H1 (cell line): ENCODE measurements at regions not wholly inside any gene's neighbourhood (a gene's known extent, or its start where the extent isn't known, plus 50 kb on each side); places are given as distances from the start of the nearest gene placed in this dataset.

Source experiments
- CTCF ChIA-PET: fragments of 300-600 bp; sonication (Branson Sonifier 250); formaldehyde crosslinking; loops from one replicate; lab custom pipeline; 2021; ENCODE audit not compliant: partially characterized antibody; lab: Charles Lee
- POLR2A ChIA-PET: fragments of 300-600 bp; sonication (Branson Sonifier 250); formaldehyde crosslinking; loops from one replicate; lab custom pipeline; 2021; ENCODE audit warnings: inconsistent platforms; ENCODE audit not compliant: partially characterized antibody; lab: Charles Lee
- DNase-seq, 2 experiments: peaks; one replicate each; pipeline versions ENCODE4 v3.0.0 to v3.0.0-alpha.2; 2010 to 2022; ENCODE audit warnings: low spot score in 2 of 2, low read depth in 1 of 2, mixed read lengths in 1 of 2
- FAIRE-seq: peaks from 2 replicates; lab custom pipeline; 2011; peaks lifted over from hg19 to GRCh38; lab: Jason Lieb, UNC
- H2AFZ ChIP-seq: 2 replicates; pipeline ENCODE4 v1.8.1; 2012; ENCODE audit warnings: low read length, inconsistent platforms
- H2AK5ac ChIP-seq: 2 replicates; pipeline ENCODE4 v1.6.1; 2013; ENCODE audit warnings: low read depth, low read length
- H2BK120ac ChIP-seq: replicated peaks from 2 replicates; pipeline ENCODE3; 2013; ENCODE audit warnings: low read depth, low read length, inconsistent platforms
- H2BK12ac ChIP-seq: 2 replicates; pipeline ENCODE4 v1.6.1; 2013; ENCODE audit warnings: low read depth, low read length
- H2BK15ac ChIP-seq: 2 replicates; pipeline ENCODE4 v1.6.1; 2013; ENCODE audit warnings: low read length
- H2BK20ac ChIP-seq: 2 replicates; pipeline ENCODE4 v1.6.1; 2013; ENCODE audit warnings: low read length
- H2BK5ac ChIP-seq: 2 replicates; pipeline ENCODE4 v1.6.1; 2013; ENCODE audit warnings: low read depth, low read length
- H3K14ac ChIP-seq: 2 replicates; pipeline ENCODE4 v1.6.1; 2013; ENCODE audit warnings: inconsistent platforms; ENCODE audit not compliant: insufficient read length
- H3K18ac ChIP-seq: 2 replicates; pipeline ENCODE4 v1.6.1; 2013; ENCODE audit warnings: low read length; ENCODE audit errors: extremely low read depth
- H3K23ac ChIP-seq: 2 replicates; pipeline ENCODE4 v1.6.1; 2013; ENCODE audit warnings: inconsistent platforms; ENCODE audit not compliant: insufficient read length
- H3K23me2 ChIP-seq: 2 replicates; pipeline ENCODE4 v1.6.1; 2013; ENCODE audit warnings: low read depth, low read length
- H3K27ac ChIP-seq: 2 replicates; pipeline ENCODE4 v1.6.1; 2011; ENCODE audit warnings: low read depth, low read length, inconsistent platforms
- H3K27me3 ChIP-seq, 4 experiments: replicated peaks in 1 of 4; 1 replicate in 1 of 4; 2 replicates in 3 of 4; pipeline versions ENCODE4 v1.6.1 to v1.8.1; 2011 to 2013; ENCODE audit warnings: low read length in 3 of 4, mild to moderate bottlenecking in 3 of 4, inconsistent platforms in 2 of 4, mixed read lengths in 2 of 4, moderate library complexity in 1 of 4; ENCODE audit not compliant: control insufficient read depth in 3 of 4, insufficient read depth in 3 of 4; ENCODE audit errors: extremely low read depth in 1 of 4
- H3K36me3 ChIP-seq, 4 experiments: 2 replicates each; pipeline versions ENCODE4 v1.6.1 to v1.8.1; 2011 to 2013; ENCODE audit warnings: mild to moderate bottlenecking in 4 of 4, low read length in 3 of 4, moderate library complexity in 2 of 4, control low read depth in 1 of 4, inconsistent platforms in 1 of 4; ENCODE audit not compliant: insufficient read depth in 4 of 4, control insufficient read depth in 2 of 4
- H3K4ac ChIP-seq: replicated peaks from 2 replicates; pipeline ENCODE3; 2013; ENCODE audit warnings: low read length, low read depth, mixed read lengths, inconsistent platforms; ENCODE audit not compliant: insufficient read length
- H3K4me1 ChIP-seq, 4 experiments: replicated peaks in 1 of 4; 1 replicate in 1 of 4; 2 replicates in 3 of 4; pipeline versions ENCODE4 v1.6.1 to v1.8.1; 2011 to 2013; ENCODE audit warnings: low read length in 3 of 4, inconsistent platforms in 2 of 4, mixed read lengths in 1 of 4; ENCODE audit not compliant: insufficient read depth in 4 of 4, control insufficient read depth in 3 of 4
- H3K4me2 ChIP-seq, 2 experiments: 2 replicates each; pipeline versions ENCODE4 v1.6.1 to v1.8.1; 2011 to 2013; ENCODE audit warnings: low read depth in 2 of 2, low read length in 2 of 2, control low read depth in 1 of 2, inconsistent platforms in 1 of 2, mild to moderate bottlenecking in 1 of 2; ENCODE audit not compliant: insufficient read depth in 1 of 2
- H3K4me3 ChIP-seq, 4 experiments: fragments of 200-600, 300-600 bp in 1 of 4; sonication (generic), shearing (Covaris generic), sonication (Bioruptor Twin) in 1 of 4; 2 replicates each; pipeline versions ENCODE4 v1.5.1 to v1.8.1; 2011 to 2016; ENCODE audit warnings: low read length in 4 of 4, low read depth in 3 of 4, control low read depth in 2 of 4, inconsistent platforms in 2 of 4, mild to moderate bottlenecking in 2 of 4, mixed read lengths in 1 of 4, moderate library complexity in 1 of 4; ENCODE audit not compliant: insufficient read depth in 2 of 4; ENCODE audit errors: extremely low read depth in 1 of 4
- H3K56ac ChIP-seq: replicated peaks from 2 replicates; pipeline ENCODE3; 2013; ENCODE audit warnings: low read depth, mild to moderate bottlenecking, mixed read lengths, low read length, inconsistent platforms; ENCODE audit not compliant: insufficient read length
- H3K79me1 ChIP-seq: 2 replicates; pipeline ENCODE4 v1.6.1; 2013; ENCODE audit warnings: low read depth, low read length, control low read depth
- H3K79me2 ChIP-seq, 2 experiments: 2 replicates each; pipeline versions ENCODE4 v1.6.1 to v1.8.1; 2012 to 2013; ENCODE audit warnings: low read length in 2 of 2, mild to moderate bottlenecking in 2 of 2, inconsistent platforms in 1 of 2; ENCODE audit not compliant: insufficient read depth in 2 of 2, control insufficient read depth in 1 of 2
- H3K9ac ChIP-seq, 4 experiments: replicated peaks in 1 of 4; 1 replicate in 1 of 4; 2 replicates in 3 of 4; pipeline versions ENCODE4 v1.6.1 to v1.8.1; 2011 to 2013; ENCODE audit warnings: low read depth in 3 of 4, low read length in 3 of 4, control low read depth in 2 of 4, mild to moderate bottlenecking in 2 of 4, moderate library complexity in 2 of 4, inconsistent platforms in 1 of 4; ENCODE audit errors: extremely low read depth in 1 of 4
- H3K9me3 ChIP-seq, 2 experiments: 2 replicates each; pipeline versions ENCODE4 v1.6.1 to v1.8.1; 2012 to 2013; ENCODE audit warnings: mild to moderate bottlenecking in 2 of 2, moderate library complexity in 2 of 2, control low read depth in 1 of 2, inconsistent platforms in 1 of 2, low read depth in 1 of 2, low read length in 1 of 2, mixed read lengths in 1 of 2; ENCODE audit not compliant: insufficient read depth in 2 of 2
- H4K20me1 ChIP-seq, 2 experiments: replicated peaks in 1 of 2; 2 replicates each; pipeline versions ENCODE3 to v1.8.1; 2011 to 2013; ENCODE audit warnings: inconsistent platforms in 2 of 2, low read length in 2 of 2, mild to moderate bottlenecking in 1 of 2; ENCODE audit not compliant: insufficient read depth in 2 of 2, control insufficient read depth in 1 of 2
- H4K5ac ChIP-seq: 2 replicates; pipeline ENCODE4 v1.6.1; 2013; ENCODE audit warnings: low read length, low read depth, mixed read lengths, inconsistent platforms; ENCODE audit not compliant: insufficient read length
- H4K8ac ChIP-seq: 2 replicates; pipeline ENCODE4 v1.8.0; 2013; ENCODE audit warnings: mild to moderate bottlenecking, moderate library complexity, low read length, inconsistent platforms; ENCODE audit not compliant: insufficient read depth; ENCODE audit errors: extremely low read depth
- H4K91ac ChIP-seq: replicated peaks from 2 replicates; pipeline ENCODE3; 2013; ENCODE audit warnings: low read length, mixed read lengths, inconsistent platforms; ENCODE audit not compliant: insufficient read length
- ATF3 ChIP-seq: IDR thresholded peaks from 2 replicates; pipeline ENCODE4 v1.6.1; 2011; ENCODE audit warnings: low read depth, mild to moderate bottlenecking, low read length; ENCODE audit not compliant: insufficient read depth
- CEBPB ChIP-seq: IDR thresholded peaks from 2 replicates; pipeline ENCODE4 v1.6.1; 2012; ENCODE audit warnings: low read depth, low read length
- CHD1 ChIP-seq: IDR thresholded peaks from 2 replicates; pipeline ENCODE4 v1.6.1; 2012; ENCODE audit warnings: low read depth, low read length, improper control_type of control experiment
- CHD2 ChIP-seq: IDR thresholded peaks from 2 replicates; pipeline ENCODE4 v1.6.1; 2012; ENCODE audit warnings: low read length, improper control_type of control experiment
- E2F6 ChIP-seq: IDR thresholded peaks from 2 replicates; pipeline ENCODE4 v1.6.1; 2012; ENCODE audit warnings: inconsistent platforms
- EGR1 ChIP-seq: IDR thresholded peaks from 2 replicates; pipeline ENCODE4 v1.6.1; 2011; ENCODE audit warnings: low read depth, low read length, borderline replicate concordance
- HDAC6 ChIP-seq: IDR thresholded peaks from one replicate; pipeline ENCODE4 v1.7.1; 2012; ENCODE audit warnings: low read depth, mild to moderate bottlenecking, inconsistent platforms, low read length, moderate library complexity
- PHF8 ChIP-seq: fragments of 200-600 bp; sonication (generic); conservative IDR thresholded peaks from 2 replicates; pipeline ENCODE4 v1.7.1; 2012; ENCODE audit warnings: low read depth, mild to moderate bottlenecking, inconsistent platforms, low read length, moderate library complexity
- RBBP5 ChIP-seq: IDR thresholded peaks from 2 replicates; pipeline ENCODE4 v1.7.1; 2012; ENCODE audit warnings: low read depth, mild to moderate bottlenecking, inconsistent platforms, low read length, moderate library complexity, borderline replicate concordance
- SP2 ChIP-seq: IDR thresholded peaks from 2 replicates; pipeline ENCODE4 v1.6.1; 2012; ENCODE audit warnings: mild to moderate bottlenecking, low read length, inconsistent platforms
- SRF ChIP-seq: IDR thresholded peaks from 2 replicates; pipeline ENCODE4 v1.6.1; 2011; ENCODE audit warnings: mild to moderate bottlenecking, low read depth, low read length, moderate library complexity
- TEAD4 ChIP-seq: IDR thresholded peaks from 2 replicates; pipeline ENCODE4 v1.6.1; 2012; ENCODE audit warnings: low read depth, low read length, inconsistent platforms, mixed read lengths
- WGBS, 2 experiments: shearing (Covaris generic) in 1 of 2; methylation state at CpG; one replicate each; pipeline versions ENCODE4 v1.1.6 to v1.1.7; 2013 to 2015; ENCODE audit warnings: low lambda C conversion rate in 2 of 2, mixed read lengths in 2 of 2, inconsistent platforms in 1 of 2, low coverage in 1 of 2, missing lambda C conversion rate in 1 of 2; ENCODE audit not compliant: insufficient replicate concordance in 2 of 2, insufficient coverage in 1 of 2, insufficient read length in 1 of 2; ENCODE audit errors: extremely low coverage in 1 of 2, missing lambda C conversion rate in 1 of 2; 5-methylcytosine and 5-hydroxymethylcytosine counted together

- ChIA-PET POLR2A (no interaction called here), CTCF (no interaction called here)
- no peak for TF ChIP-seq SP2
- TF ChIP-seq CHD1 = no peak
- no peak for TF ChIP-seq CEBPB
- TF ChIP-seq TEAD4 = no peak
- no peak for TF ChIP-seq PHF8
- TF ChIP-seq E2F6 = no peak
- no peak for TF ChIP-seq CHD2
- no peak for TF ChIP-seq EGR1
- TF ChIP-seq HDAC6 = no peak
- no peak for TF ChIP-seq ATF3
- no peak for TF ChIP-seq RBBP5
- TF ChIP-seq SRF = no peak
- H3K4ac ChIP-seq = no peak overlapping the region
- H3K18ac ChIP-seq = no peak overlapping the region
- H4K5ac ChIP-seq = no peak overlapping the region
- peaks cover 0 to 5% of the 10 kb centered on the region in 2 experiments; a peak in 1 of 4 replicates for H3K9me3 ChIP-seq
- no peak overlapping the region for H3K4me2 ChIP-seq
- H3K23ac ChIP-seq = no peak overlapping the region
- 93% methylated on average over 2 of the region's 2 CpGs; no CpG with 5 or more reads in 1 of the 2 experiments for WGBS, 2 experiments
- no peak overlapping the region for H2BK20ac ChIP-seq
- no peak overlapping the region for H3K4me3 ChIP-seq
- no peak overlapping the region for H2BK120ac ChIP-seq
- H3K56ac ChIP-seq = no peak overlapping the region
- H3K36me3 ChIP-seq = no peaks in the 10 kb centered on the region
- no peak overlapping the region for H3K14ac ChIP-seq
- no peak overlapping the region for H4K91ac ChIP-seq
- FAIRE-seq (no peak), DNase-seq (no peak)
- no peaks in the 10 kb centered on the region for H3K4me1 ChIP-seq
- H4K20me1 ChIP-seq = no peaks in the 10 kb centered on the region
- no peak overlapping the region for H2BK15ac ChIP-seq
- no peaks in the 10 kb centered on the region for H3K27me3 ChIP-seq
- no peak overlapping the region for H3K27ac ChIP-seq
- H2BK12ac ChIP-seq = no peak overlapping the region
- no peak overlapping the region for H3K9ac ChIP-seq
- H2AK5ac ChIP-seq = no peak overlapping the region
- no peaks in the 10 kb centered on the region for H3K79me2 ChIP-seq
- H4K8ac ChIP-seq = no peak overlapping the region
- no peaks in the 10 kb centered on the region for H3K23me2 ChIP-seq
- no peak overlapping the region for H2BK5ac ChIP-seq
- H3K79me1 ChIP-seq = no peaks in the 10 kb centered on the region
- no peak overlapping the region for H2AFZ ChIP-seq
Observed at GRCh38 chr7:49158321-49158720, 234.0 kb downstream of the CDC14C start.
